ENCODE measurements at regions not wholly inside any gene's neighbourhood (a gene's known extent, or its start where the extent isn't known, plus 50 kb on each side); places are given as distances from the start of the nearest gene placed in this dataset.
"Not testable (repeated sequence)": the region's sequence is repeated elsewhere in the genome, so short reads cannot be mapped to it uniquely, and the experiment has no call there.

DNA sequence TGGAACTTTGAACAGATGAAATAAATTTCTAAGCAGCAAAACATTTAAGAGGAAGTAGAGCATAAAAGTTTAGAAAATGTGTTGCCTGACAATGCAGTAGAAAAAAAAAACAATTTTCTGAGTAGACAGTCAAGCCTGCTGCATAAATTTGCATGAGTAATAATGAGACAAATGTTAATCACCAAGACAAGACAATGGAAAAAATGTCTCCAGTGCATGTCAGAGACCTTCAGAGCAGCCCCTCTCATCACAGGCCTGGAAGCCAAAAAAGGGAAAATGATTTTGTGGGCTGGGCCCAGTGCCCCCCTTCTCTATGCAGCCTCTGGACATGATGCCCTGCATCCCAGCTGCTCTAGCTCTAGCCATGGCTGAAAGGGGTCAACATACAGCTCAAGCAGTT is 204.6 kb downstream of the COX18 start:
- no peak for DNase-seq

GRCh38 chr4:72864277-72864676 is 205.2 kb downstream of the COX18 start:
- not testable (repeated sequence) for DNase-seq

- DNase-seq: no peak
Observed at GRCh38 chr4:72860766-72861165, 208.8 kb downstream of the COX18 start.

DNA sequence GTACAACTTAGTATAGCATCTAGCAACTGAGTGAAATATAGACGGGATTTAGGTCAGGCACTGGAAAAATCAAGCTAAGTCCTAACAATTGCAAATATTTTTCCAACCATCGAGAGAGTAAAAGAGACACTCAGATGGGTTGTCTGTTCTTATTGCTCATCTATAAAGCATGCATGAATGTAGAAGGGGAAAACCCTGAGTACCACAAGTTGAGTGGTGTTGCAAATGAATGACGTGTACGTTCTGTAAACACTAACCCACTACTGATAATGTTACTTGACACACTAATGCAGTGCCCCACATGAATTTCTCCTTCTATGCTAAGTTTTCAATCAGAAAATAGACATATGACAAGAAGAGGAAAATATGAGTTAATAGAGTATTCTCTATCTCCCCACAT is 211.2 kb downstream of the COX18 start:
- DNase-seq: no peak

GRCh38 chr4:72857787-72858186 is 211.7 kb downstream of the COX18 start:
- no peak for DNase-seq

GRCh38 chr4:72857216-72857615 is 212.3 kb downstream of the COX18 start:
- no peak for DNase-seq

GRCh38 chr4:72846280-72847111 is 223.0 kb downstream of the COX18 start:
- DNase-seq: no peak

DNA sequence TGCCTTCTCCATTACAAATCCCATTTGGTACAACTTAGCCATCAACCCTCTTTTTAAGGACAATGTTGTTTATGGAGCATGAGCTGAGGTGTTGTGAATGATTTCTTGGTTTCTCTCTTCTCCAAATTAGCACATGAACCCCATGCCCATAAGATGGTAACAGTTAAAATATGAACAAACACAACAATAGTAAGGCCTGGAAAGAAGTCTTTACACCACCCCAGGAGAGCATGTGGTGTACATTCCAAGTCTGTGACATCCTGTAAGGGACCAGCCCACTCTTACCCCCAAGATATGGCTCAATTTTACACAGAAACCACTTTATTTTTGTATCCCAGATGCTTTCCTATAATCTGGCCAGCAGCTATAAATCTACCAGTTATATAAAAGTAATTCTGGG is 226.1 kb downstream of the COX18 start:
- DNase-seq: no peak

DNA sequence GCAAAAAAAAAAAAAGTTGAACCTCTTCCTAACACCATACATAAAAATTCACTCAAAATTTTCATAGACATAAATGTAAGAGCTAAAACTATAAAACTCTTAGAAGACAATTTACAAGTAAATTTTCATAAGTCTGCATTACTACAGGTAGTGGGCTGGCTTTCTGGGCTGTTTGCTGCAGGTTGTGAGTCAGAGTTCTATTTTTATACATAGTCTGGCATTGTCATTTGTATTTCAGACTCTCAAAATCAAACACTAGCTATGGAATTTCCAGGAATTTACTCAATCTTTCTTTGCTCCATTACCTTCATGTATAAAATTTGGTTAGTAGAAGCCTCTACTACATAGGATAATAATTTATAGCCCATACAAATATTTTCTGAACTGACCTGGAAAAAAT is 227.2 kb downstream of the COX18 start:
- DNase-seq: no peak

- DNase-seq: not testable (repeated sequence)
Observed at GRCh38 chr4:72840166-72840565, 229.3 kb downstream of the COX18 start.

GRCh38 chr4:72828864-72829263 is 240.7 kb downstream of the COX18 start:
- no peak for DNase-seq

GRCh38 chr4:72827968-72828367 is 241.5 kb downstream of the COX18 start:
- no peak for DNase-seq

- no peak for DNase-seq
Observed at GRCh38 chr4:72820107-72820506, 249.4 kb downstream of the COX18 start.

DNA sequence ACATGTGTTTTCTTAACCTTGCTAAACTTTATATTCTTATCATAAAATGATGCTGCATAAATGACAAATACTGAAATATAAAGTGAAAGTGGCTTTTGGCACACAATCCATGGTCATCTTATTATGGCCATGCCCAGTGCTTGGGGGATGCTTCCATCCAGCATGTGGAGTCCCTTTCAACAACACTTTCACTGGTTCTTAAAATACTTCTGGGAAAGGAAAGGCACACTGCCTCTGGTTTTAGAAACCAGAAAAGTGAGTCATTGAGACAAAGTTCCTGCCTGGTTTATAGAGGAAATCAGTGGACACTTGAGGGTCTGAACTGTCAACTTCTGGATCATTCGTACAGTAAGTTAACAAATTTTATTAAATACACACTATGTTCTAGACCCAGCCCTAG is 248.0 kb upstream of the ADAMTS3 start:
- DNase-seq: no peak

GRCh38 chr4:72814241-72814640 is 245.2 kb upstream of the ADAMTS3 start:
- no peak for DNase-seq

DNA sequence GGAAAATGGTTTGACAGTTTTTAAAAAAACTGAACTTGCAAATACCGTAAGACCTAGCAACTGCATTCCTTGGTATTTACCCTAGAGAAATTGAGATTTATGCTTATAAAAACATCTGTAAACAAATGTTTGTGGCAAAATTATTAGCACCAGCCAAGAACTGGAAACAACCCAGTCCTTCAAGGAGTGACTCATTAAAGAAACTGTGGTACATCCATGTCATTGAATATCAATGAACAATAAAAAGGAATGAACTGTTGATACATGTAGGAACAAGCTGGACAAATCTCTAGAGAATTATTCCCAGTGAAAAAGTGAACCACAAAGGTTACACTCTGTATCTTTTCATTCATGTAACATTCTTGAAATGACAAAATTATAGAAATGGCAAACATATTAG is 240.2 kb upstream of the ADAMTS3 start:
- no peak for DNase-seq

GRCh38 chr4:72805284-72805683 is 236.3 kb upstream of the ADAMTS3 start:
- DNase-seq: no peak

GRCh38 chr4:72797486-72797885 is 228.5 kb upstream of the ADAMTS3 start:
- DNase-seq: no peak

GRCh38 chr4:72791054-72791453 is 222.0 kb upstream of the ADAMTS3 start:
- no peak for DNase-seq

DNA sequence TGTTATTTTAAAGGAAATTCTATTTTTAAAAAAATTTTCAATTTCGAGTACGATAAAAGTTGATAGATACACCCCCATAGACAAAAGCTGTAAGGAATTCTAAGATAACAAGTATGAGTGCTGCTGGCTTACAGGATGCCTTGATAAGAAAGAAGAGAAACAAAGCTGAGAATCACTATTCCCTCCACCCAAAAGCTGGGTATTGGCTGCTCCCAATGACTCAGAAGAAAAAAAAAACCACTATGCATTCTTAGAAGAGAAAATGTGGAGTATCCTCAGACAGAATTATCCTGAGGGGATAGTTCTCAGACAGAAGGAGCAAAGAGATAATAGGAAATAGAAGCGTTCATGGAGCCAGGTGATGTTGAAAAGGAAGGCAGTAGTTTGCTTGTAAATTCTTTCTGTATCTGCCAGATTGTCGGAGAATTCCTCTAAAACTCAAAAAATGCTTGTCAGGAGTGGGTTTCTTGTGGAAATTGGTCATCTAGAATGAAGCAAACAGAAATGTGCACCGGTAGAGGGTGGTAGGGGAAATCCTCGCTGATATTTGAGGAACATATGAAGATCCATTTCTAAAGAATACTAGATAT is 217.5 kb upstream of the ADAMTS3 start:
- no peak for DNase-seq

DNA sequence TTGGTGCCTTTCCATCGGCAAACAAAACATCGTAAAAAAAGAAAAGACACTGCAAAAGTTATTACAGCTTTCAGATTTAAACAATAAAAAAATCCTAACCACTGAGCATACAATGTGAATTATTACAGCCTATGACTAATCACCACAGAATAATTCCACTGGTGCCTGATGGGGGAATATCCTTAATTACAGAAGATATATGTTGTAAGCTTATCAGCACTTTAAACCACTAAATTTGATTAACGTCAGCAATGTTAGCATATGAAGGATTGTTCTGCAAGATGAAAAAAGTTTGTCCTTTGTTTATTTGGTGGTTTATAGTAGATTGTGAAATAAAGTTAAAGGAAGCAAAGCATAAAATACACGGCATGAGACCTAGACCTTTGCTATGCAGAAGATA is 210.2 kb upstream of the ADAMTS3 start:
- no peak for DNase-seq

GRCh38 chr4:72777436-72777835 is 208.4 kb upstream of the ADAMTS3 start:
- DNase-seq: no peak

DNA sequence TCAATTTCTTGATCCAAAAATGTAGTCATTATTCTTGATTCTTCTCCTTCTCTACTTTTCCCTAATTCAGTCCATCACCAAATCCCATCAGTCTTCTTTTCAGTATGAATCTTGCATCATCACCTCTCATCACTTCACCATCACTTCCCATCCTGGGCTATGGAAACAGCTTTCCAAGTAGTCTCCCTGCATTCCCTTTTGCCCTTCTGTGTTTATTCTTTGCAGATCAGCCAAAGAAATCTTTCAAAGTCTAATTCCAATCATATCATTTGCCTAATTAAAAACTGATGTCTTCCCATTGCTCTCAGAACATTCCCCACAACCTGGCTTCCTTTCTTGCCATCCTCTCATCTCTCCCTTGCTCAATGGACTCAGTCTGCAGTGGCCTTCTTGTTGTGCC is 201.7 kb upstream of the ADAMTS3 start:
- no peak for DNase-seq

GRCh38 chr4:72768364-72768763 is 199.3 kb upstream of the ADAMTS3 start:
- no peak for DNase-seq

All from NCI-H146 (cell line).